Activated CD4-positive, alpha-beta T cell treated with anti-CD3 and anti-CD28 coated beads, Interleukin-2, amount 50 U/mL, for 24 hours (primary cell): ENCODE measurements at regions not wholly inside any gene's neighbourhood (a gene's known extent, or its start where the extent isn't known, plus 50 kb on each side); places are given as distances from the start of the nearest gene placed in this dataset.
"Not testable (repeated sequence)": the region's sequence is repeated elsewhere in the genome, so short reads cannot be mapped to it uniquely, and the experiment has no call there.

ENCODE experiments used
- DNase-seq, 2 donors: peaks; one replicate each; pipeline ENCODE4 v3.0.0-alpha.2; 2020; ENCODE audit warnings: low read depth in 1 of 2, low spot score in 1 of 2

GRCh38 chr13:31605076-31605860 lies 134.1 kb upstream of the RXFP2 start:
- no peak for DNase-seq

- DNase-seq, result not testable (repeated sequence)
Measured at GRCh38 chr13:31607531-31607930, 131.8 kb upstream of the RXFP2 start.

- not testable (repeated sequence) for DNase-seq
Measured at GRCh38 chr13:31608780-31609179, 130.5 kb upstream of the RXFP2 start.

- no peak for DNase-seq
Measured at GRCh38 chr13:31610270-31610998, 128.9 kb upstream of the RXFP2 start.

- DNase-seq, result no peak
Measured at GRCh38 chr13:31611214-31611613, 128.1 kb upstream of the RXFP2 start.

GRCh38 chr13:31614073-31614472 lies 125.3 kb upstream of the RXFP2 start:
- no peak for DNase-seq

- DNase-seq, result no peak
Measured at GRCh38 chr13:31614704-31615103, 124.6 kb upstream of the RXFP2 start.

GRCh38 chr13:31625115-31625514 lies 114.2 kb upstream of the RXFP2 start:
- no peak for DNase-seq

GRCh38 chr13:31627097-31627845 lies 112.1 kb upstream of the RXFP2 start:
- no peak for DNase-seq

- DNase-seq, result no peak
Measured at GRCh38 chr13:31629085-31629780, 110.1 kb upstream of the RXFP2 start.

- DNase-seq, result no peak
Measured at GRCh38 chr13:31631071-31631470, 108.3 kb upstream of the RXFP2 start.

- DNase-seq, result no peak
Measured at GRCh38 chr13:31631746-31632145, 107.6 kb upstream of the RXFP2 start.

GRCh38 chr13:31638577-31638976 lies 100.7 kb upstream of the RXFP2 start:
- DNase-seq, result no peak

GRCh38 chr13:31639443-31640163 lies 99.7 kb upstream of the RXFP2 start:
- DNase-seq, result no peak

GRCh38 chr13:31649766-31650165 lies 89.6 kb upstream of the RXFP2 start:
- DNase-seq, result no peak

- no peak for DNase-seq
Measured at GRCh38 chr13:31653730-31654129, 85.6 kb upstream of the RXFP2 start.

- DNase-seq, result no peak
Measured at GRCh38 chr13:31663880-31664585, 75.3 kb upstream of the RXFP2 start.

GRCh38 chr13:31670831-31671617 lies 68.3 kb upstream of the RXFP2 start:
- no peak for DNase-seq

GRCh38 chr13:31674051-31674450 lies 65.3 kb upstream of the RXFP2 start:
- no peak for DNase-seq
